ENCODE measurements at regions not wholly inside any gene's neighbourhood (a gene's known extent, or its start where the extent isn't known, plus 50 kb on each side); places are given as distances from the start of the nearest gene placed in this dataset.

DNA sequence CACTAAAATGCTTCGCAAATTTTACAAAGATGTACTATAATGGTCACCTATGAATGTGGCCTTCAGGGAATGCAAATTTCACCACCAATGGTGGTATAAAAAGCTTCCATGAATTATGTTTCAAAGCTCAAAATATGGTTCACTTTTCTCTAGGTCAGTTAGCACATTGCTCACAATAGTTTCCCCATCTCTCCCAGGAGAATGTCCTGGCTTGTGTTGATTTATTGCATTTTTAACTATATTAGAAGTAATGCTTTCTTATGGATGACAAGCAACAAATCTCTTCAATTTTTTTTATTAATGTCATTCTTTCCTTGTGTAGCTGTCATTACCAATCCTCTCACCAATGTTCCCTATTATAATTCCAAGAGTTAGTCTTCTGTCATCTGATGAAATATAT, 621.2 kb downstream of the TBC1D4 start:
- TF ChIP-seq, protein P1, sequence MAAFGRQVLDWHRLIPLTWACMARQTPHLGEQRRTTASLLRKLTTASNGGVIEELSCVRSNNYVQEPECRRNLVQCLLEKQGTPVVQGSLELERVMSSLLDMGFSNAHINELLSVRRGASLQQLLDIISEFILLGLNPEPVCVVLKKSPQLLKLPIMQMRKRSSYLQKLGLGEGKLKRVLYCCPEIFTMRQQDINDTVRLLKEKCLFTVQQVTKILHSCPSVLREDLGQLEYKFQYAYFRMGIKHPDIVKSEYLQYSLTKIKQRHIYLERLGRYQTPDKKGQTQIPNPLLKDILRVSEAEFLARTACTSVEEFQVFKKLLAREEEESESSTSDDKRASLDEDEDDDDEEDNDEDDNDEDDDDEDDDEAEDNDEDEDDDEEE (CRISPR knock-in tag; IDR thresholded peaks at IDR 0.05), result no peak
- TF ChIP-seq, protein P2, sequence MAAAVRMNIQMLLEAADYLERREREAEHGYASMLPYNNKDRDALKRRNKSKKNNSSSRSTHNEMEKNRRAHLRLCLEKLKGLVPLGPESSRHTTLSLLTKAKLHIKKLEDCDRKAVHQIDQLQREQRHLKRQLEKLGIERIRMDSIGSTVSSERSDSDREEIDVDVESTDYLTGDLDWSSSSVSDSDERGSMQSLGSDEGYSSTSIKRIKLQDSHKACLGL (CRISPR knock-in tag; IDR thresholded peaks at IDR 0.05), result no peak
- H3K79me2 ChIP-seq (ENCODE audit: insufficient read depth, low read length), result no peaks in the 10 kb centered on the region
- ATAC-seq, result no peak
- no peak overlapping the region for H2AFZ ChIP-seq (ENCODE audit: low read length)
- H3K4me1 ChIP-seq (ENCODE audit: insufficient read depth, low read length), result no peaks in the 10 kb centered on the region
- H3K4me2 ChIP-seq (ENCODE audit: low read depth, low read length), result no peak overlapping the region
- H3K9ac ChIP-seq (ENCODE audit: insufficient read depth, low read depth, low read length), result no peak overlapping the region
- H4K20me1 ChIP-seq (ENCODE audit: insufficient read depth, low read length), result no peaks in the 10 kb centered on the region
- POLR2A ChIA-PET, result no interaction called here
- in situ Hi-C loops (cut with HindIII; ENCODE audit: extremely low pct_ligation_motif_present, low pct_unique_long_range_greater_than_20kb), result no loop called here
- H3K4me3 ChIP-seq (replicated peaks in 1 of 3; ENCODE audit: insufficient read depth in 1 of 3, low read depth in 2 of 3, low read length in 3 of 3), result no peak overlapping the region
- CTCF ChIA-PET (ENCODE audit: low intra/inter-chr PET ratio, low total read pairs), result no interaction called here
- BruUV-seq (replicated peaks), result no TSS peak
- no peak overlapping the region for H3K27ac ChIP-seq (ENCODE audit: extremely low read length, insufficient read depth, low read length)
- H3K9me3 ChIP-seq (ENCODE audit: low read length), result peaks cover 24% of the 10 kb centered on the region
- 0% methylated on average over 1 of the region's 1 CpG for WGBS (ENCODE audit: low lambda C conversion rate)
- H3K36me3 ChIP-seq (replicated peaks in 1 of 2; ENCODE audit: control insufficient read depth in 1 of 2, insufficient read depth in 2 of 2, low read length in 2 of 2), result no peaks in the 10 kb centered on the region
- FAIRE-seq, result no peak
- no peaks in the 10 kb centered on the region for H3K27me3 ChIP-seq (ENCODE audit: control insufficient read depth in 1 of 2, insufficient read depth in 2 of 2, low read length in 2 of 2)
- intact Hi-C loops (cut with micrococcal nuclease; ENCODE audit: unreplicated experiment), result no loop called here
- DNase-seq (ENCODE audit: low spot score), result no peak

DNA sequence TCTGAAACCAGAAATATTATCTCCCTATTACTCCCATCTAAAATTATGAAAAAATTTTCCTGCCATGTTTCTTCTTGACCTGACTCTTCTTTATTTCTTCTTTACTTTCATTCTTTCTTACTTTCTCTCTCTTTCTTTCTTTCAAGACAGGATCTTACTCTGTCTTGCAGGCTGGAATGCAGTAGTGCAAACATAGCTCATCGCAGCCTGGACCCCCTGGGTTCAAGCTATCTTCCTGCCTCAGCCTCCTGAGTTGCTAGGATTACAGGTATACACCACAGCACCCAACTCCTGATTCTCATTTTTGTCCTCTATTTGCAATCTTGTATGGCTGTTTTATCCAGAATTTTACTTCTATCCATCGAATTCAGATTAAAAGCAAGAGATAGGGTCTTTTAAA, 631.1 kb downstream of the TBC1D4 start:
- peaks cover 16% of the 10 kb centered on the region for H3K9me3 ChIP-seq (ENCODE audit: low read length)
- DNase-seq (ENCODE audit: low spot score) (no peak), ATAC-seq (no peak), FAIRE-seq (no peak)
- H3K27me3 ChIP-seq (ENCODE audit: control insufficient read depth in 1 of 2, insufficient read depth in 2 of 2, low read length in 2 of 2), result no peaks in the 10 kb centered on the region
- H3K9ac ChIP-seq (ENCODE audit: insufficient read depth, low read depth, low read length), result no peak overlapping the region
- H3K36me3 ChIP-seq (replicated peaks in 1 of 2; ENCODE audit: control insufficient read depth in 1 of 2, insufficient read depth in 2 of 2, low read length in 2 of 2), result no peaks in the 10 kb centered on the region
- H4K20me1 ChIP-seq (ENCODE audit: insufficient read depth, low read length), result no peaks in the 10 kb centered on the region
- no peaks in the 10 kb centered on the region for H3K79me2 ChIP-seq (ENCODE audit: insufficient read depth, low read length)
- WGBS (ENCODE audit: low lambda C conversion rate), result 6% methylated on average over 2 of the region's 2 CpGs
- H3K27ac ChIP-seq (ENCODE audit: extremely low read length, insufficient read depth, low read length), result no peak overlapping the region
- no peaks in the 10 kb centered on the region for H3K4me1 ChIP-seq (ENCODE audit: insufficient read depth, low read length)
- no peak overlapping the region for H3K4me3 ChIP-seq (replicated peaks in 1 of 3; ENCODE audit: insufficient read depth in 1 of 3, low read depth in 2 of 3, low read length in 3 of 3)
- TF ChIP-seq ELF4 (CRISPR knock-in tag; IDR thresholded peaks at IDR 0.05; ENCODE audit: borderline replicate concordance) (no peak), ARNTL (CRISPR knock-in tag; IDR thresholded peaks at IDR 0.05) (no peak)
- H2AFZ ChIP-seq (ENCODE audit: low read length), result no peak overlapping the region
- intact Hi-C loops (cut with micrococcal nuclease; ENCODE audit: unreplicated experiment), result no loop called here
- CTCF ChIA-PET (ENCODE audit: low intra/inter-chr PET ratio, low total read pairs), result no interaction called here
- in situ Hi-C loops (cut with HindIII; ENCODE audit: extremely low pct_ligation_motif_present, low pct_unique_long_range_greater_than_20kb), result no loop called here
- BruUV-seq (replicated peaks), result no TSS peak
- POLR2A ChIA-PET, result no interaction called here
- H3K4me2 ChIP-seq (ENCODE audit: low read depth, low read length), result no peak overlapping the region
